GM12891 (cell line): ENCODE measurements at regions not wholly inside any gene's neighbourhood (a gene's known extent, or its start where the extent isn't known, plus 50 kb on each side); places are given as distances from the start of the nearest gene placed in this dataset.

Experiments
- PAX5 ChIP-seq: IDR thresholded peaks from 2 replicates; pipeline ENCODE4 v1.6.1; 2011; ENCODE audit warnings: low read length, moderate library complexity, mild to moderate bottlenecking; ENCODE audit not compliant: insufficient read depth, severe bottlenecking
- POLR2A ChIP-seq: IDR thresholded peaks from 2 replicates; pipeline ENCODE4 v1.6.1; 2011; ENCODE audit warnings: low read depth, low read length, control low read depth
- POLR2AphosphoS5 ChIP-seq: IDR thresholded peaks from 2 replicates; pipeline ENCODE4 v1.6.1; 2011; ENCODE audit warnings: low read depth, low read length, control low read depth
- TAF1 ChIP-seq: IDR thresholded peaks from 2 replicates; pipeline ENCODE4 v1.6.1; 2011; ENCODE audit warnings: low read depth, low read length, control low read depth

GRCh38 chrX:19285857-19286256 lies 57.9 kb upstream of the PDHA1 start:
- TF ChIP-seq POLR2A (no peak), POLR2AphosphoS5 (no peak), TAF1 (no peak), PAX5 (no peak)
